ENCODE measurements at regions not wholly inside any gene's neighbourhood (a gene's known extent, or its start where the extent isn't known, plus 50 kb on each side); places are given as distances from the start of the nearest gene placed in this dataset.

- TF ChIP-seq, protein P1, sequence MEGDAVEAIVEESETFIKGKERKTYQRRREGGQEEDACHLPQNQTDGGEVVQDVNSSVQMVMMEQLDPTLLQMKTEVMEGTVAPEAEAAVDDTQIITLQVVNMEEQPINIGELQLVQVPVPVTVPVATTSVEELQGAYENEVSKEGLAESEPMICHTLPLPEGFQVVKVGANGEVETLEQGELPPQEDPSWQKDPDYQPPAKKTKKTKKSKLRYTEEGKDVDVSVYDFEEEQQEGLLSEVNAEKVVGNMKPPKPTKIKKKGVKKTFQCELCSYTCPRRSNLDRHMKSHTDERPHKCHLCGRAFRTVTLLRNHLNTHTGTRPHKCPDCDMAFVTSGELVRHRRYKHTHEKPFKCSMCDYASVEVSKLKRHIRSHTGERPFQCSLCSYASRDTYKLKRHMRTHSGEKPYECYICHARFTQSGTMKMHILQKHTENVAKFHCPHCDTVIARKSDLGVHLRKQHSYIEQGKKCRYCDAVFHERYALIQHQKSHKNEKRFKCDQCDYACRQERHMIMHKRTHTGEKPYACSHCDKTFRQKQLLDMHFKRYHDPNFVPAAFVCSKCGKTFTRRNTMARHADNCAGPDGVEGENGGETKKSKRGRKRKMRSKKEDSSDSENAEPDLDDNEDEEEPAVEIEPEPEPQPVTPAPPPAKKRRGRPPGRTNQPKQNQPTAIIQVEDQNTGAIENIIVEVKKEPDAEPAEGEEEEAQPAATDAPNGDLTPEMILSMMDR (conservative IDR thresholded peaks at IDR 0.05), result no peak
- TF ChIP-seq ZFX (IDR thresholded peaks at IDR 0.05), result no peak
Observed at GRCh38 chr5:20305463-20305862, 317.5 kb upstream of the CDH18 start.

Measured in C4-2B (cell line).